Thyroid gland (tissue), 4 donors: ENCODE measurements at regions not wholly inside any gene's neighbourhood (a gene's known extent, or its start where the extent isn't known, plus 50 kb on each side); places are given as distances from the start of the nearest gene placed in this dataset.
"Not testable (repeated sequence)": the region's sequence is repeated elsewhere in the genome, so short reads cannot be mapped to it uniquely, and the experiment has no call there.

Experiments
- POLR2A ChIP-seq, 2 donors: fragments of 450-650 bp; IDR thresholded peaks; one replicate each; pipeline ENCODE4 v1.6.1; 2017; ENCODE audit warnings: antibody characterized with exemption in 2 of 2, mild to moderate bottlenecking in 2 of 2, moderate library complexity in 1 of 2
- TF ChIP-seq, protein P1 (sequence below), 6 experiments: fragments of 200-600 bp in 3 of 6; fragments of 450-650 bp in 3 of 6; sonication (generic) in 3 of 6; IDR thresholded peaks; one replicate each; pipeline ENCODE4 v1.5.1; 2016 to 2019; ENCODE audit warnings: antibody characterized with exemption in 6 of 6, mild to moderate bottlenecking in 2 of 6, inconsistent platforms in 1 of 6, moderate library complexity in 1 of 6

DNA sequence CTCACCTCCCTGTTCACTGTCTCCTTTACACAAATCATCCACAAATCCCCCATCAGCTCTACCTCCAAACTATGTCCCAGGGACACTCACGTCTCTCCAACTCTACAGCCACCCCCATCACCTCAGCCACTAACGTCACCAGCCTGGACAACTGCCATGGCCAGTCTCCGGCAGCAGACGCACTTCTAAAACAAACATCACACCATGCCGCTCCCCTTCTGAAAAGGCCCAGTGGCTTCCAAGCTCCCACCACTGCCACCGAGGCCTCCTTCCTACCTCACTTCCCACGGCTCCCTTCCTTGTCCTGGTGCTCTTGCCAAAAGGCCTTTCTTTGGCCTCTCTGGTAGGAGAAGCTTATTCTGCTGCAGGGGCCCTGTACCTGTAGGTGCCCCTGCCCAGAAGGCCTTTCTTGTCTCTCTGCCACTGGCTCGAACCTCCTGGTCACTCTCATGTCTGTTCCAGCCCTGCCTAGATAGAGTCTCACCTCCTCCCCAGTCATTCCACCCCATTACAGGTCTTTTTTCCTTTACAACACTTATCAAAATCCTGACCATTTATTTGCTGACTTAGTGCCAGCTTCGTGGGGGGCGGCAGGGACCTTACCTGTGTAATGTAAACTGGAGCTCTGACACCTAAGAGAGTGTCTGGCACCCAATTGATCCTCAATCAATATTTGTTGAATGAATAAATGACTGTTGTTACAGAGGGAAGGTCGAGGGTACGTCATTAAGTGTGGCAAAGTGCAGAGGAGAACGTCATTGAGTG, 304.2 kb downstream of the GOLGA6L6 start:
- TF ChIP-seq, protein P1, sequence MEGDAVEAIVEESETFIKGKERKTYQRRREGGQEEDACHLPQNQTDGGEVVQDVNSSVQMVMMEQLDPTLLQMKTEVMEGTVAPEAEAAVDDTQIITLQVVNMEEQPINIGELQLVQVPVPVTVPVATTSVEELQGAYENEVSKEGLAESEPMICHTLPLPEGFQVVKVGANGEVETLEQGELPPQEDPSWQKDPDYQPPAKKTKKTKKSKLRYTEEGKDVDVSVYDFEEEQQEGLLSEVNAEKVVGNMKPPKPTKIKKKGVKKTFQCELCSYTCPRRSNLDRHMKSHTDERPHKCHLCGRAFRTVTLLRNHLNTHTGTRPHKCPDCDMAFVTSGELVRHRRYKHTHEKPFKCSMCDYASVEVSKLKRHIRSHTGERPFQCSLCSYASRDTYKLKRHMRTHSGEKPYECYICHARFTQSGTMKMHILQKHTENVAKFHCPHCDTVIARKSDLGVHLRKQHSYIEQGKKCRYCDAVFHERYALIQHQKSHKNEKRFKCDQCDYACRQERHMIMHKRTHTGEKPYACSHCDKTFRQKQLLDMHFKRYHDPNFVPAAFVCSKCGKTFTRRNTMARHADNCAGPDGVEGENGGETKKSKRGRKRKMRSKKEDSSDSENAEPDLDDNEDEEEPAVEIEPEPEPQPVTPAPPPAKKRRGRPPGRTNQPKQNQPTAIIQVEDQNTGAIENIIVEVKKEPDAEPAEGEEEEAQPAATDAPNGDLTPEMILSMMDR (IDR thresholded peaks at IDR 0.05): not testable (repeated sequence)
- TF ChIP-seq POLR2A (IDR thresholded peaks at IDR 0.05): not testable (repeated sequence)
